Esophagus muscularis mucosa (tissue), 4 donors: ENCODE measurements at regions not wholly inside any gene's neighbourhood (a gene's known extent, or its start where the extent isn't known, plus 50 kb on each side); places are given as distances from the start of the nearest gene placed in this dataset.

Experiments used
- DNase-seq: peaks from one replicate; pipeline ENCODE4 v3.0.0-alpha.2; 2017; ENCODE audit errors: extremely low spot score
- H3K27ac ChIP-seq, 4 donors: fragments of 200-600 bp; sonication (generic); replicated peaks in 1 of 4; 1 replicate in 3 of 4; 2 replicates in 1 of 4; pipeline ENCODE4 v1.5.1; 2016 to 2019; ENCODE audit warnings: mild to moderate bottlenecking in 1 of 4
- H3K27me3 ChIP-seq, 4 donors: fragments of 200-600 bp; sonication (generic); one replicate each; pipeline versions ENCODE4 v1.5.1 to v1.6.0; 2016 to 2019
- H3K36me3 ChIP-seq, 4 donors: fragments of 200-600 bp; sonication (generic); one replicate each; pipeline ENCODE4 v1.5.1; 2016 to 2019
- H3K4me1 ChIP-seq, 4 donors: fragments of 200-600 bp; sonication (generic); one replicate each; pipeline ENCODE4 v1.5.1; 2016 to 2019
- H3K4me3 ChIP-seq, 4 donors: fragments of 200-600 bp; sonication (generic); 1 replicate in 2 of 4; 2 replicates in 2 of 4; pipeline ENCODE4 v1.5.1; 2016 to 2019; ENCODE audit warnings: mild to moderate bottlenecking in 4 of 4, moderate library complexity in 1 of 4
- H3K9me3 ChIP-seq, 4 donors: fragments of 200-600 bp; sonication (generic); 1 replicate in 3 of 4; 2 replicates in 1 of 4; pipeline ENCODE4 v1.5.1; 2016 to 2019
- EP300 ChIP-seq: sonication (generic); formaldehyde crosslinking; IDR thresholded peaks from one replicate; pipeline ENCODE4 v1.6.1; 2017; ENCODE audit warnings: antibody characterized with exemption
- POLR2A ChIP-seq: fragments of 450-650 bp; IDR thresholded peaks from one replicate; pipeline ENCODE4 v1.6.1; 2017; ENCODE audit warnings: antibody characterized with exemption, moderate library complexity, mild to moderate bottlenecking, low read depth
- POLR2AphosphoS5 ChIP-seq, 2 donors: sonication (generic); formaldehyde crosslinking; IDR thresholded peaks; one replicate each; pipeline ENCODE4 v1.6.1; 2017; ENCODE audit warnings: antibody characterized with exemption in 2 of 2
- WGBS: methylation state at CpG from one replicate; pipeline ENCODE4 v1.1.5; 2018; 5-methylcytosine and 5-hydroxymethylcytosine counted together
- intact Hi-C: fragments of 100-400 bp; cut with DNase I; formaldehyde crosslinking; loops from one replicate; pipeline ENCODE4 v1.15.1; 2023
- TF ChIP-seq, protein P1 (sequence below), 3 experiments: fragments of 200-600 bp in 2 of 3; fragments of 450-650 bp in 1 of 3; sonication (generic) in 2 of 3; IDR thresholded peaks; one replicate each; pipeline ENCODE4 v1.5.1; 2017 to 2019; ENCODE audit warnings: antibody characterized with exemption in 3 of 3, mild to moderate bottlenecking in 2 of 3, moderate library complexity in 1 of 3

- intact Hi-C loops, result no loop called here
- no peaks in the 10 kb centered on the region for H3K36me3 ChIP-seq
- H3K4me3 ChIP-seq, result no peak overlapping the region
- no peak for TF ChIP-seq POLR2AphosphoS5 (IDR thresholded peaks at IDR 0.05)
- TF ChIP-seq POLR2A, result no peak
- TF ChIP-seq, protein P1, sequence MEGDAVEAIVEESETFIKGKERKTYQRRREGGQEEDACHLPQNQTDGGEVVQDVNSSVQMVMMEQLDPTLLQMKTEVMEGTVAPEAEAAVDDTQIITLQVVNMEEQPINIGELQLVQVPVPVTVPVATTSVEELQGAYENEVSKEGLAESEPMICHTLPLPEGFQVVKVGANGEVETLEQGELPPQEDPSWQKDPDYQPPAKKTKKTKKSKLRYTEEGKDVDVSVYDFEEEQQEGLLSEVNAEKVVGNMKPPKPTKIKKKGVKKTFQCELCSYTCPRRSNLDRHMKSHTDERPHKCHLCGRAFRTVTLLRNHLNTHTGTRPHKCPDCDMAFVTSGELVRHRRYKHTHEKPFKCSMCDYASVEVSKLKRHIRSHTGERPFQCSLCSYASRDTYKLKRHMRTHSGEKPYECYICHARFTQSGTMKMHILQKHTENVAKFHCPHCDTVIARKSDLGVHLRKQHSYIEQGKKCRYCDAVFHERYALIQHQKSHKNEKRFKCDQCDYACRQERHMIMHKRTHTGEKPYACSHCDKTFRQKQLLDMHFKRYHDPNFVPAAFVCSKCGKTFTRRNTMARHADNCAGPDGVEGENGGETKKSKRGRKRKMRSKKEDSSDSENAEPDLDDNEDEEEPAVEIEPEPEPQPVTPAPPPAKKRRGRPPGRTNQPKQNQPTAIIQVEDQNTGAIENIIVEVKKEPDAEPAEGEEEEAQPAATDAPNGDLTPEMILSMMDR (IDR thresholded peaks at IDR 0.05), result no peak
- TF ChIP-seq EP300, result no peak
- DNase-seq, result no peak
- H3K27me3 ChIP-seq, result no peaks in the 10 kb centered on the region
- no peaks in the 10 kb centered on the region for H3K4me1 ChIP-seq
- peaks cover 0 to 27% (median 19%) of the 10 kb centered on the region in 4 donors for H3K9me3 ChIP-seq
- H3K27ac ChIP-seq, result no peak overlapping the region
- WGBS, result 91% methylated on average over 1 of the region's 1 CpG
Measured at GRCh38 chr2:21993002-21993401, 869.2 kb downstream of the TDRD15 start.

GRCh38 chr2:21996339-21996738 lies 872.6 kb downstream of the TDRD15 start:
- no peak for DNase-seq
- Histone ChIP-seq H3K4me1 (no peaks in the 10 kb centered on the region), H3K27me3 (no peaks in the 10 kb centered on the region), H3K27ac (no peak overlapping the region), H3K9me3 (peaks cover 0 to 27% (median 19%) of the 10 kb centered on the region in 4 donors), H3K4me3 (no peak overlapping the region), H3K36me3 (no peaks in the 10 kb centered on the region)
- intact Hi-C loops, result no loop called here
- TF ChIP-seq, protein P1 (IDR thresholded peaks at IDR 0.05), result no peak
- TF ChIP-seq POLR2AphosphoS5 (IDR thresholded peaks at IDR 0.05) (no peak), EP300 (no peak), POLR2A (no peak)
- 91% methylated on average over 5 of the region's 5 CpGs for WGBS

GRCh38 chr2:21999522-21999921 lies 875.8 kb downstream of the TDRD15 start:
- 75% methylated on average over 1 of the region's 1 CpG for WGBS
- H3K4me3 ChIP-seq, result no peak overlapping the region
- no peak overlapping the region for H3K27ac ChIP-seq
- no peaks in the 10 kb centered on the region for H3K36me3 ChIP-seq
- TF ChIP-seq POLR2AphosphoS5 (IDR thresholded peaks at IDR 0.05) (no peak), EP300 (no peak), POLR2A (no peak)
- TF ChIP-seq, protein P1 (IDR thresholded peaks at IDR 0.05), result no peak
- H3K9me3 ChIP-seq, result peaks cover 0 to 4% (median 0%) of the 10 kb centered on the region in 4 donors
- intact Hi-C loops, result no loop called here
- no peak for DNase-seq
- H3K27me3 ChIP-seq, result no peaks in the 10 kb centered on the region
- no peaks in the 10 kb centered on the region for H3K4me1 ChIP-seq

DNA sequence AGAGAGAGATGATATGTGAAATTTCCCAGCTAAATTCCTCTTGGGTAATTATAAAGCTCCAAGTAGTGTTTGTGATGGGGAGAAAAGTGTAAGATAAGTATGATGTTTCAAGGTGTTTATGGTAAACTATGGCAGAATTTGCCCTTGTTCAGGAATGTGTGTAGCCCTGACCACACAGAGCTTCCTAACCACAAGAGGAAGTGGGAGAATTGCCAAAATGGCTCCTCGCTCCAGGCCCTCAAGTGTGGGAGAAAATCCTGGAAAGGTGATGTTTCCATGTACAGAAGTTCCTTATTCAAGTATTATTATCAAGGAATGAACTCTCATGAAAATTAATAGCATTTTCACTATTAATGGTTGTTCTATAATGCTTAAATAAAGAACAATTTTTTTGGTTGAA lies 878.3 kb downstream of the TDRD15 start:
- Histone ChIP-seq H3K36me3 (no peaks in the 10 kb centered on the region), H3K4me1 (no peaks in the 10 kb centered on the region), H3K27ac (no peak overlapping the region), H3K27me3 (no peaks in the 10 kb centered on the region), H3K4me3 (no peak overlapping the region), H3K9me3 (no peaks in the 10 kb centered on the region)
- 74% methylated on average over 1 of the region's 1 CpG for WGBS
- TF ChIP-seq EP300 (no peak), POLR2AphosphoS5 (IDR thresholded peaks at IDR 0.05) (no peak)
- TF ChIP-seq, protein P1 (IDR thresholded peaks at IDR 0.05), result no peak
- intact Hi-C loops, result no loop called here
- no peak for DNase-seq

GRCh38 chr2:22003270-22003669 lies 879.5 kb downstream of the TDRD15 start:
- intact Hi-C loops, result no loop called here
- no peak for DNase-seq
- TF ChIP-seq EP300, result no peak
- TF ChIP-seq, protein P1 (IDR thresholded peaks at IDR 0.05), result no peak
- TF ChIP-seq POLR2A, result no peak
- no peak for TF ChIP-seq POLR2AphosphoS5 (IDR thresholded peaks at IDR 0.05)
- WGBS, result 35% methylated on average over 3 of the region's 3 CpGs
- H3K4me3 ChIP-seq, result no peak overlapping the region
- no peak overlapping the region for H3K27ac ChIP-seq
- no peaks in the 10 kb centered on the region for H3K4me1 ChIP-seq
- H3K36me3 ChIP-seq, result no peaks in the 10 kb centered on the region
- no peaks in the 10 kb centered on the region for H3K27me3 ChIP-seq
- H3K9me3 ChIP-seq, result no peaks in the 10 kb centered on the region
